Stimulated activated CD4-positive, alpha-beta T cell treated with anti-CD3 and anti-CD28 coated beads, TNF-alpha, amount 100 ng/mL, for 48 hours (primary cell): ENCODE measurements at regions not wholly inside any gene's neighbourhood (a gene's known extent, or its start where the extent isn't known, plus 50 kb on each side); places are given as distances from the start of the nearest gene placed in this dataset.
"Not testable (repeated sequence)": the region's sequence is repeated elsewhere in the genome, so short reads cannot be mapped to it uniquely, and the experiment has no call there.

Experiments
- DNase-seq, 3 donors: peaks; one replicate each; pipeline ENCODE4 v3.0.0-alpha.2; 2020; ENCODE audit warnings: low read depth in 3 of 3

GRCh38 chr13:50387051-50387581, 371.9 kb downstream of the KCNRG start:
- DNase-seq: no peak

- no peak for DNase-seq
Measured at GRCh38 chr13:50388481-50388880, 373.2 kb downstream of the KCNRG start.

- DNase-seq: no peak
Measured at GRCh38 chr13:50389726-50390125, 374.5 kb downstream of the KCNRG start.

GRCh38 chr13:50390503-50391248, 375.4 kb downstream of the KCNRG start:
- no peak for DNase-seq

- no peak for DNase-seq
Measured at GRCh38 chr13:50392977-50393376, 377.7 kb downstream of the KCNRG start.

GRCh38 chr13:50393628-50394027, 378.4 kb downstream of the KCNRG start:
- no peak for DNase-seq

GRCh38 chr13:50396001-50396400, 380.8 kb downstream of the KCNRG start:
- DNase-seq: no peak

GRCh38 chr13:50396618-50397017, 381.4 kb downstream of the KCNRG start:
- DNase-seq: not testable (repeated sequence)

- DNase-seq: no peak
Measured at GRCh38 chr13:50400035-50400726, 384.9 kb downstream of the KCNRG start.

GRCh38 chr13:50401049-50401505, 385.8 kb downstream of the KCNRG start:
- DNase-seq: no peak

GRCh38 chr13:50401721-50402465, 386.6 kb downstream of the KCNRG start:
- no peak for DNase-seq

- no peak for DNase-seq
Measured at GRCh38 chr13:50403311-50403710, 388.1 kb downstream of the KCNRG start.

GRCh38 chr13:50404116-50404515, 388.9 kb downstream of the KCNRG start:
- no peak for DNase-seq

- no peak for DNase-seq
Measured at GRCh38 chr13:50404769-50405168, 389.5 kb downstream of the KCNRG start.

- DNase-seq: no peak
Measured at GRCh38 chr13:50406831-50407230, 391.6 kb downstream of the KCNRG start.

- no peak for DNase-seq
Measured at GRCh38 chr13:50408068-50408467, 392.8 kb downstream of the KCNRG start.

- DNase-seq: no peak
Measured at GRCh38 chr13:50409220-50409619, 394.0 kb downstream of the KCNRG start.

GRCh38 chr13:50410921-50411746, 395.9 kb downstream of the KCNRG start:
- no peak for DNase-seq

- DNase-seq: no peak
Measured at GRCh38 chr13:50412046-50412617, 396.9 kb downstream of the KCNRG start.

GRCh38 chr13:50414640-50415039, 399.4 kb downstream of the KCNRG start:
- DNase-seq: no peak

- no peak for DNase-seq
Measured at GRCh38 chr13:50415428-50415827, 400.2 kb downstream of the KCNRG start.
